B cell (primary cell): ENCODE measurements at regions not wholly inside any gene's neighbourhood (a gene's known extent, or its start where the extent isn't known, plus 50 kb on each side); places are given as distances from the start of the nearest gene placed in this dataset.

ENCODE experiments used
- ATAC-seq: fragments of 200-7000 bp; cut with Tn5 transposase; one replicate; pipeline ENCODE4 v1.10.0; 2021; ENCODE audit warnings: low read depth, mild to moderate bottlenecking, moderate number of reproducible peaks, moderate library complexity
- CTCF ChIA-PET: fragments of 350-600 bp; sonication (Branson Sonifier 250); formaldehyde crosslinking; loops from one replicate; lab custom pipeline; 2021; ENCODE audit warnings: antibody characterized with exemption, inconsistent platforms; lab: Charles Lee
- POLR2A ChIA-PET: fragments of 350-600 bp; sonication (Branson Sonifier 250); formaldehyde crosslinking; loops from one replicate; lab custom pipeline; 2021; ENCODE audit warnings: antibody characterized with exemption; lab: Charles Lee
- DNase-seq: peaks from one replicate; pipeline ENCODE4 v3.0.0; 2013
- H2AFZ ChIP-seq: 2 replicates; pipeline ENCODE4 v1.6.1; 2012; ENCODE audit warnings: mild to moderate bottlenecking, low read depth, low read length; ENCODE audit not compliant: insufficient read depth, poor library complexity, severe bottlenecking
- H3K27ac ChIP-seq, 2 donors: 1 replicate in 1 of 2; 2 replicates in 1 of 2; pipeline ENCODE4 v1.5.1; 2012 to 2013; ENCODE audit warnings: low read length in 2 of 2, mild to moderate bottlenecking in 2 of 2, moderate library complexity in 1 of 2
- H3K27me3 ChIP-seq, 4 experiments: fragments of 200-600 bp in 1 of 4; sonication (generic) in 1 of 4; replicated peaks in 1 of 4; 1 replicate in 2 of 4; 2 replicates in 2 of 4; pipeline versions ENCODE4 v1.6.1 to v1.7.0; 2013 to 2016; ENCODE audit warnings: low read length in 3 of 4, mild to moderate bottlenecking in 2 of 4, mixed read lengths in 1 of 4, moderate library complexity in 1 of 4; ENCODE audit not compliant: insufficient read depth in 4 of 4, control insufficient read depth in 3 of 4; ENCODE audit errors: control extremely low read depth in 1 of 4
- H3K36me3 ChIP-seq, 2 experiments: replicated peaks in 1 of 2; 1 replicate in 1 of 2; 2 replicates in 1 of 2; pipeline versions ENCODE4 v1.6.1 to v1.7.1; 2013; ENCODE audit warnings: low read length in 1 of 2; ENCODE audit not compliant: insufficient read depth in 2 of 2, control insufficient read depth in 1 of 2; ENCODE audit errors: control extremely low read depth in 1 of 2, extremely low read depth in 1 of 2
- H3K4me1 ChIP-seq, 2 donors: fragments of 200-600 bp in 1 of 2; sonication (generic) in 1 of 2; 1 replicate in 1 of 2; 2 replicates in 1 of 2; pipeline versions ENCODE4 v1.5.1 to v1.6.1; 2013 to 2017; ENCODE audit warnings: low read length in 2 of 2; ENCODE audit not compliant: control insufficient read depth in 2 of 2, insufficient read depth in 2 of 2
- H3K4me2 ChIP-seq: replicated peaks from 2 replicates; pipeline ENCODE3; 2012; ENCODE audit warnings: mild to moderate bottlenecking, low read depth, low read length; ENCODE audit not compliant: poor library complexity, severe bottlenecking
- H3K4me3 ChIP-seq, 5 experiments: fragments of 200-600 bp in 1 of 5; sonication (generic) in 1 of 5; 1 replicate in 3 of 5; 2 replicates in 2 of 5; pipeline versions ENCODE4 v1.5.1 to v1.7.0; 2011 to 2016; ENCODE audit warnings: low read length in 4 of 5, mild to moderate bottlenecking in 4 of 5, low read depth in 2 of 5, control low read depth in 1 of 5, moderate library complexity in 1 of 5; ENCODE audit not compliant: insufficient read depth in 1 of 5; ENCODE audit errors: control extremely low read depth in 1 of 5, extremely low read depth in 1 of 5
- H3K79me2 ChIP-seq: fragments of 200-600 bp; sonication (generic); one replicate; pipeline ENCODE4 v1.6.0; 2016; ENCODE audit warnings: low read length; ENCODE audit not compliant: control insufficient read depth, insufficient read depth
- H3K9ac ChIP-seq: fragments of 200-600 bp; sonication (generic); 2 replicates; pipeline ENCODE4 v1.6.1; 2017; ENCODE audit warnings: mild to moderate bottlenecking, low read length, moderate library complexity
- H3K9me3 ChIP-seq, 3 donors: one replicate each; pipeline versions ENCODE4 v1.6.1 to v1.7.1; 2013; ENCODE audit warnings: low read length in 2 of 3; ENCODE audit not compliant: control insufficient read depth in 2 of 3, insufficient read depth in 1 of 3; ENCODE audit errors: control extremely low read depth in 1 of 3
- H4K20me1 ChIP-seq: 2 replicates; pipeline ENCODE4 v1.6.0; 2012; ENCODE audit warnings: mild to moderate bottlenecking, low read length; ENCODE audit not compliant: insufficient read depth, control insufficient read depth, poor library complexity, severe bottlenecking
- H3K27ac Mint-ChIP-seq: one replicate; pipeline ENCODE4 v1.8.0; 2021; ENCODE audit warnings: mixed read lengths
- H3K27me3 Mint-ChIP-seq: one replicate; pipeline ENCODE4 v1.8.0; 2021; ENCODE audit warnings: mixed read lengths
- H3K4me1 Mint-ChIP-seq: one replicate; pipeline ENCODE4 v1.8.0; 2021; ENCODE audit warnings: mixed read lengths
- H3K4me3 Mint-ChIP-seq: one replicate; pipeline ENCODE4 v1.8.0; 2021; ENCODE audit warnings: mixed read lengths
- H3K9me3 Mint-ChIP-seq: one replicate; pipeline ENCODE4 v1.8.0; 2022; ENCODE audit warnings: mixed read lengths; ENCODE audit not compliant: insufficient read depth
- EZH2 ChIP-seq: IDR thresholded peaks from 2 replicates; pipeline ENCODE4 v1.6.1; 2012; ENCODE audit warnings: borderline replicate concordance, low read depth, mild to moderate bottlenecking, moderate library complexity, low read length; ENCODE audit not compliant: insufficient read depth, poor library complexity, severe bottlenecking
- WGBS: methylation state at CpG from one replicate; pipeline ENCODE4 v1.1.5; 2013; ENCODE audit warnings: missing lambda C conversion rate; ENCODE audit not compliant: insufficient coverage; 5-methylcytosine and 5-hydroxymethylcytosine counted together
- intact Hi-C: fragments of 100-400 bp; cut with micrococcal nuclease; formaldehyde crosslinking; loops from one replicate; pipeline ENCODE4 v1.10.0; 2022
- TF ChIP-seq, protein P1 (sequence below): fragments of 200-600 bp; IDR thresholded peaks from one replicate; pipeline ENCODE4 v1.8.0; 2022; ENCODE audit warnings: antibody characterized with exemption, mild to moderate bottlenecking

DNA sequence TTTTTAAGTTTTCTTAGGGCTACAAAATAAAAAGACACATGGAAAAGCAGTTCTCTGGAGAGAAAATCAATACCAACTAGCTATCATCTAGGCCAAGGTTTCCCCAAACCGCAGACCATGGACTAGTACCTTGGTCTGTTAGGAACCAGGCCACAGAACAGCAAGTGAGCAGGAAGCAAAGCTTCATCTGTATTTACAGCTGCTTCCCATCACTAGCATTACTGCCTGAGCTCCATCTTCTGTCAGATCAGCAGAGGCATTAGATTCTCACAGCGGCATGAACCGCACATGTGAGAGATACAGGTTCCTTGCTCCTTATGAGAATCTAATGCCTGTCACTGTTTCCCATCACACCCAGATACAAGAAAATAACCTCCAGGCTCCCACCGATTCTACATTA is 1907.6 kb upstream of the ACO1 start:
- Histone ChIP-seq H3K4me3 (no peak overlapping the region), H3K4me2 (no peak overlapping the region), H3K79me2 (no peaks in the 10 kb centered on the region), H3K27me3 (no peaks in the 10 kb centered on the region), H3K27ac (no peak overlapping the region), H4K20me1 (no peaks in the 10 kb centered on the region), H3K9ac (no peak overlapping the region), H3K9me3 (no peaks in the 10 kb centered on the region), H3K4me1 (no peaks in the 10 kb centered on the region), H3K36me3 (no peaks in the 10 kb centered on the region), H2AFZ (no peak overlapping the region)
- Mint-ChIP-seq H3K4me1 (no peaks in the 10 kb centered on the region), H3K9me3 (no peaks in the 10 kb centered on the region), H3K27me3 (no peaks in the 10 kb centered on the region), H3K27ac (no peak overlapping the region), H3K4me3 (no peak overlapping the region)
- intact Hi-C loops = no loop called here
- ChIA-PET POLR2A (no interaction called here), CTCF (no interaction called here)
- DNase-seq (no peak), ATAC-seq (no peak)
- TF ChIP-seq, protein P1, sequence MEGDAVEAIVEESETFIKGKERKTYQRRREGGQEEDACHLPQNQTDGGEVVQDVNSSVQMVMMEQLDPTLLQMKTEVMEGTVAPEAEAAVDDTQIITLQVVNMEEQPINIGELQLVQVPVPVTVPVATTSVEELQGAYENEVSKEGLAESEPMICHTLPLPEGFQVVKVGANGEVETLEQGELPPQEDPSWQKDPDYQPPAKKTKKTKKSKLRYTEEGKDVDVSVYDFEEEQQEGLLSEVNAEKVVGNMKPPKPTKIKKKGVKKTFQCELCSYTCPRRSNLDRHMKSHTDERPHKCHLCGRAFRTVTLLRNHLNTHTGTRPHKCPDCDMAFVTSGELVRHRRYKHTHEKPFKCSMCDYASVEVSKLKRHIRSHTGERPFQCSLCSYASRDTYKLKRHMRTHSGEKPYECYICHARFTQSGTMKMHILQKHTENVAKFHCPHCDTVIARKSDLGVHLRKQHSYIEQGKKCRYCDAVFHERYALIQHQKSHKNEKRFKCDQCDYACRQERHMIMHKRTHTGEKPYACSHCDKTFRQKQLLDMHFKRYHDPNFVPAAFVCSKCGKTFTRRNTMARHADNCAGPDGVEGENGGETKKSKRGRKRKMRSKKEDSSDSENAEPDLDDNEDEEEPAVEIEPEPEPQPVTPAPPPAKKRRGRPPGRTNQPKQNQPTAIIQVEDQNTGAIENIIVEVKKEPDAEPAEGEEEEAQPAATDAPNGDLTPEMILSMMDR = no peak
- TF ChIP-seq EZH2 = no peak
- WGBS = 96% methylated on average over 3 of the region's 4 CpGs

DNA sequence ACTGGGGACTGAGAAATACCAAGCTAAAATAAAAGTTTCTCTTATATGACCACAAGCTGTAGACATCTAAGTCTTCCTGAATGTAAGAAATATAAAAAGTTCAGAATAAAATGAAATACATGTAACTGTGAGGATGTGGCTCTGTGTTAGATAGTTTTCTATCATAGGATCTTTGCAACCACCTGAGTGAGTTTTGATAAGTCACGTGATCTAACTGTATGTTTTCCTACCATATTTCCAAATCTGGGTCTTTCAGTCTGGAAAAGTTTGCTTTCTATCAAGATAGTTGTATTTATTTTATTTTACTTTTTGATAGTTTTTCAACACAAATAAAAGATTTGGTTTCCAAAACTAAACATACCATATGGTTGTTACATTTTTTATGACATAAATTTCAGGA is 1905.8 kb upstream of the ACO1 start:
- Histone ChIP-seq H3K79me2 (no peaks in the 10 kb centered on the region), H3K36me3 (no peaks in the 10 kb centered on the region), H2AFZ (no peak overlapping the region), H3K9ac (no peak overlapping the region), H3K9me3 (no peaks in the 10 kb centered on the region), H3K27me3 (no peaks in the 10 kb centered on the region), H3K4me1 (no peaks in the 10 kb centered on the region), H3K4me3 (no peak overlapping the region), H3K27ac (no peak overlapping the region), H4K20me1 (no peaks in the 10 kb centered on the region), H3K4me2 (no peak overlapping the region)
- no CpG with 5 or more reads among the region's 1 CpG for WGBS
- DNase-seq = no peak
- intact Hi-C loops = no loop called here
- Mint-ChIP-seq H3K9me3 (peaks cover 2% of the 10 kb centered on the region), H3K4me3 (no peak overlapping the region), H3K27me3 (no peaks in the 10 kb centered on the region), H3K4me1 (no peaks in the 10 kb centered on the region), H3K27ac (no peak overlapping the region)
- CTCF ChIA-PET = no interaction called here
- ATAC-seq = no peak
- TF ChIP-seq, protein P1 = no peak
- TF ChIP-seq EZH2 = no peak
- POLR2A ChIA-PET = no interaction called here
